Activated T-cell treated with anti-CD3 and anti-CD28 coated beads, Interleukin-2, amount 50 U/mL, for 1 hour (primary cell): ENCODE measurements at regions not wholly inside any gene's neighbourhood (a gene's known extent, or its start where the extent isn't known, plus 50 kb on each side); places are given as distances from the start of the nearest gene placed in this dataset.

Source experiments
- DNase-seq: peaks from one replicate; pipeline ENCODE4 v3.0.0-alpha.2; 2020

GRCh38 chr1:222161676-222162075 lies 386.2 kb downstream of the HHIPL2 start:
- no peak for DNase-seq

GRCh38 chr1:222157612-222158011 lies 390.3 kb downstream of the HHIPL2 start:
- DNase-seq: no peak

- DNase-seq: no peak
These were observed 398.3 kb upstream of the DUSP10 start for GRCh38 chr1:222140206-222140605.

GRCh38 chr1:222138095-222138494 lies 396.2 kb upstream of the DUSP10 start:
- DNase-seq: no peak

GRCh38 chr1:222136869-222137268 lies 395.0 kb upstream of the DUSP10 start:
- no peak for DNase-seq

GRCh38 chr1:222129041-222129440 lies 387.2 kb upstream of the DUSP10 start:
- no peak for DNase-seq

GRCh38 chr1:222127526-222128152 lies 385.8 kb upstream of the DUSP10 start:
- DNase-seq: no peak

GRCh38 chr1:222127096-222127495 lies 385.2 kb upstream of the DUSP10 start:
- no peak for DNase-seq

- DNase-seq: no peak
These were observed 384.2 kb upstream of the DUSP10 start for GRCh38 chr1:222126052-222126451.

GRCh38 chr1:222124602-222125001 lies 382.7 kb upstream of the DUSP10 start:
- no peak for DNase-seq

GRCh38 chr1:222123111-222123510 lies 381.2 kb upstream of the DUSP10 start:
- no peak for DNase-seq

GRCh38 chr1:222117809-222118208 lies 375.9 kb upstream of the DUSP10 start:
- DNase-seq: no peak

- DNase-seq: no peak
These were observed 372.8 kb upstream of the DUSP10 start for GRCh38 chr1:222114536-222115156.

GRCh38 chr1:222109836-222110235 lies 367.9 kb upstream of the DUSP10 start:
- no peak for DNase-seq

GRCh38 chr1:222107975-222108374 lies 366.1 kb upstream of the DUSP10 start:
- no peak for DNase-seq

GRCh38 chr1:222107267-222107666 lies 365.4 kb upstream of the DUSP10 start:
- no peak for DNase-seq

- DNase-seq: no peak
These were observed 364.5 kb upstream of the DUSP10 start for GRCh38 chr1:222106377-222106776.

GRCh38 chr1:222105861-222106260 lies 364.0 kb upstream of the DUSP10 start:
- DNase-seq: no peak

GRCh38 chr1:222105393-222105737 lies 363.5 kb upstream of the DUSP10 start:
- no peak for DNase-seq

- no peak for DNase-seq
These were observed 363.0 kb upstream of the DUSP10 start for GRCh38 chr1:222104694-222105392.

GRCh38 chr1:222104097-222104496 lies 362.2 kb upstream of the DUSP10 start:
- no peak for DNase-seq

GRCh38 chr1:222099746-222100145 lies 357.9 kb upstream of the DUSP10 start:
- DNase-seq: no peak

- no peak for DNase-seq
These were observed 356.5 kb upstream of the DUSP10 start for GRCh38 chr1:222098404-222098803.

- DNase-seq: no peak
These were observed 355.7 kb upstream of the DUSP10 start for GRCh38 chr1:222097588-222097987.

- no peak for DNase-seq
These were observed 355.0 kb upstream of the DUSP10 start for GRCh38 chr1:222096883-222097282.
